ENCODE measurements at regions not wholly inside any gene's neighbourhood (a gene's known extent, or its start where the extent isn't known, plus 50 kb on each side); places are given as distances from the start of the nearest gene placed in this dataset.

DNA sequence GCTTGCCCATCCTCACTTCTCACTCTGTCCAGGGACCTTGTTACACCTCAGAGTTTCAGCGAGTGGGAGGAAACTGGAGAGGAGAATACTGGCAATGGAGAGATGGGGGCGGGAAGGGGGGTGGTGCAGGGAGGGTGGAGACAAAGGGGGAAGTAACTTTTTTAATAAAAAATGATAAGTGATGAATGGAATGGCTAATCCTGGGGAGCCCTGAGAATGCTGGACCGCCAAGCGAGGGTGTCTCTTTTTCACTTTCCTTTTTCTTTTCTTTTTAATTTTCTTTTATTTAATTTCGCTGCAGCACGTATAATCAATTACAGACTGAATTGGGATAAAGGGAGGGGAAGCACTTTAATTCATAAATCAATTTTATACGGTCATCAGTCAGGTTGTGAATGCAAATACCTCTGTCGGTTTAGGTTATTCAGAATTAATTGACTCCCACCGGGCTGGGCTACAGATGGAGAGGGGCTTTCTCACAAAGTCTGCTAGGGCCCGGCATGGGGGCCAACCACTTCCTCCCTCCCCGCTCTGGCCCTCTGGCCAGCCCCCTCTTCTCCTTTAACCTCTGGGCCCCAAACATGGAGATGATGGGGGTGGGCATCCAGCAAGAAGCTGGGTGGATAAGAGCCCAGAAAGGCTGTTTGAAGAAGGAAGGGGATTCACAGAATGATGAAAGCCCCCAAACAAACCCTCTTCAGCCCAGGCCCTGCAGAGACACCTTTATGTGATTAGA is 106.8 kb upstream of the BOC start:
- no peak for DNase-seq (ENCODE audit: low read depth in 2 of 2)
- no peak overlapping the region for H3K4me3 ChIP-seq (replicated peaks in 1 of 2; ENCODE audit: low read depth in 2 of 2, low read length in 2 of 2)
- TF ChIP-seq, protein P1, sequence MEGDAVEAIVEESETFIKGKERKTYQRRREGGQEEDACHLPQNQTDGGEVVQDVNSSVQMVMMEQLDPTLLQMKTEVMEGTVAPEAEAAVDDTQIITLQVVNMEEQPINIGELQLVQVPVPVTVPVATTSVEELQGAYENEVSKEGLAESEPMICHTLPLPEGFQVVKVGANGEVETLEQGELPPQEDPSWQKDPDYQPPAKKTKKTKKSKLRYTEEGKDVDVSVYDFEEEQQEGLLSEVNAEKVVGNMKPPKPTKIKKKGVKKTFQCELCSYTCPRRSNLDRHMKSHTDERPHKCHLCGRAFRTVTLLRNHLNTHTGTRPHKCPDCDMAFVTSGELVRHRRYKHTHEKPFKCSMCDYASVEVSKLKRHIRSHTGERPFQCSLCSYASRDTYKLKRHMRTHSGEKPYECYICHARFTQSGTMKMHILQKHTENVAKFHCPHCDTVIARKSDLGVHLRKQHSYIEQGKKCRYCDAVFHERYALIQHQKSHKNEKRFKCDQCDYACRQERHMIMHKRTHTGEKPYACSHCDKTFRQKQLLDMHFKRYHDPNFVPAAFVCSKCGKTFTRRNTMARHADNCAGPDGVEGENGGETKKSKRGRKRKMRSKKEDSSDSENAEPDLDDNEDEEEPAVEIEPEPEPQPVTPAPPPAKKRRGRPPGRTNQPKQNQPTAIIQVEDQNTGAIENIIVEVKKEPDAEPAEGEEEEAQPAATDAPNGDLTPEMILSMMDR (IDR thresholded peaks at IDR 0.05; ENCODE audit: low read depth, low read length): no peak

GRCh38 chr3:113105093-113105449 is 106.3 kb upstream of the BOC start:
- no peak overlapping the region for H3K4me3 ChIP-seq (replicated peaks in 1 of 2; ENCODE audit: low read depth in 2 of 2, low read length in 2 of 2)
- TF ChIP-seq, protein P1 (IDR thresholded peaks at IDR 0.05; ENCODE audit: low read depth, low read length): no peak
- DNase-seq (ENCODE audit: low read depth in 2 of 2): no peak

GRCh38 chr3:113105966-113106660 is 105.2 kb upstream of the BOC start:
- TF ChIP-seq, protein P1 (IDR thresholded peaks at IDR 0.05; ENCODE audit: low read depth, low read length): no peak
- DNase-seq (ENCODE audit: low read depth in 2 of 2): no peak
- H3K4me3 ChIP-seq (replicated peaks in 1 of 2; ENCODE audit: low read depth in 2 of 2, low read length in 2 of 2): no peak overlapping the region

DNA sequence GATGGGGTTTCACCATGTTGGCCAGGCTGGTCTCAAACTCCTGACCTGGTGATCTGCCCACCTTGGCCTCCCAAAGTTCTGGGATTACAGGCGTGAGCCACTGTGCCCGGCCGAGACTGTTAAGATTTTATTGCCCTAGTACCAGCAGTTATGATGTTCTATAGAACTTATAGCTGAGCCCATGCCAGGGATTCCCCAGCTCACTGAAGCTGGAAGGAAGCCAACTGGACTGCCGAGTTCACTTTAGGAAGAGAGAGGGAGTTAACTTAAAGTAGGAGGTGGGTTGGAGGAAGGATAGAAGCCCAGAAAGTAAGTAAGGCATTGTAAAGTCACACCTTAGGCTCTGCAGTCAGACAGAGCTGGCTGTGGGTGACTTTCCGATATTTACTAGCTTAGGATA is 101.1 kb upstream of the BOC start:
- DNase-seq (ENCODE audit: low read depth in 2 of 2): peak in 1 of 2 donors; percentile 13
- H3K4me3 ChIP-seq (replicated peaks in 1 of 2; ENCODE audit: low read depth in 2 of 2, low read length in 2 of 2): no peak overlapping the region
- TF ChIP-seq, protein P1 (IDR thresholded peaks at IDR 0.05; ENCODE audit: low read depth, low read length): no peak

DNA sequence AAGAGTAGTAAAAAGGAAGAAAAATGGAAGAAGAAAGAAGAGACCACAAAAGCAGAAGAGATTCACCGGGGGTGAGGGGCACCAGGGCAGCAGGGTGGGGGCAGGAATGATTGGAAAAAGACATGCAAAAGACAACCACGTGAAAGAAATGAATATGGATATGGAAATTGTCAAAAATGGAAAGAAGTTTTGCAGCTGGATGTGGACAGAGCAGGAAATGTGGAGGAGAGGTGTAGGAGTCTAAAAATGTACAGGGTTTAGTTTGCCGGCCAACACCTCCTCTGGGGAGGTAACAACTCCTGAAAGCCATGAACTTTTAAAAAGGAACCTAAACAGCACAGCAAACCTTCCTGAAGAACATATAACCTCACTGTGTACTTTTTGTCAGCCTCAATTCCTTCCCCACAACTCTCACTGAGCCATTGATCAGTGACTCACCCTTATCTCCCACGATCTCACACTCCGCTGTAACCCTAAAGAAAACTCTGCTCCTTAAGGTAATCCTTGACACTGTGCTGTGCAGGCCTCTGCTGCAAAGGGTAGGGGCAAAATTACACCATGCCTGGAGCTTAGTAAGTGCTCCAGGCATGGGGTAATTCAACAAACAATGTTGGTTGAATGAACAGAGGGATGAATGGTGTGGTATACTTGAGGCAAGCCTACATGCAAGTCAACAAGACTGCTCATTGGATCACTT is 100.2 kb upstream of the BOC start:
- DNase-seq (ENCODE audit: low read depth in 2 of 2): no peak
- no peak overlapping the region for H3K4me3 ChIP-seq (replicated peaks in 1 of 2; ENCODE audit: low read depth in 2 of 2, low read length in 2 of 2)
- TF ChIP-seq, protein P1 (IDR thresholded peaks at IDR 0.05; ENCODE audit: low read depth, low read length): no peak

GRCh38 chr3:113113361-113113760 is 98.0 kb upstream of the BOC start:
- TF ChIP-seq, protein P1 (IDR thresholded peaks at IDR 0.05; ENCODE audit: low read depth, low read length): no peak
- no peak for DNase-seq (ENCODE audit: low read depth in 2 of 2)
- H3K4me3 ChIP-seq (replicated peaks in 1 of 2; ENCODE audit: low read depth in 2 of 2, low read length in 2 of 2): no peak overlapping the region

Data from cardiac fibroblast (primary cell).